SK-N-SH treated with all-trans-retinoic acid at 6 μM for 48 hours (cell line): ENCODE measurements at regions not wholly inside any gene's neighbourhood (a gene's known extent, or its start where the extent isn't known, plus 50 kb on each side); places are given as distances from the start of the nearest gene placed in this dataset.

Source experiments
- ATAC-seq: fragments of 200-7000 bp; cut with Tn5 transposase; 3 replicates; pipeline ENCODE4 v1.9.1; 2020; ENCODE audit warnings: mild to moderate bottlenecking, moderate library complexity
- ARNTL ChIP-seq: fragments of 450-650 bp; formaldehyde crosslinking; IDR thresholded peaks from 2 replicates; pipeline ENCODE4 v1.5.0; 2020; ENCODE audit warnings: low read depth, mild to moderate bottlenecking, moderate library complexity, borderline replicate concordance
- BACH2 ChIP-seq: fragments of 250-450 bp; sonication (Bioruptor Pico); IDR thresholded peaks from 2 replicates; pipeline ENCODE4 v1.9.0; 2021; ENCODE audit warnings: mild to moderate bottlenecking, borderline replicate concordance
- ESRRG ChIP-seq: fragments of 250-450 bp; sonication (Bioruptor Pico); IDR thresholded peaks from 2 replicates; pipeline ENCODE4 v1.6.1; 2021; ENCODE audit warnings: mild to moderate bottlenecking
- GLIS3 ChIP-seq: fragments of 250-450 bp; sonication (Bioruptor Pico); IDR thresholded peaks from 2 replicates; pipeline ENCODE4 v1.5.0; 2020; ENCODE audit warnings: mild to moderate bottlenecking, moderate library complexity
- ISL1 ChIP-seq: fragments of 250-450 bp; sonication (Bioruptor Pico); IDR thresholded peaks from 2 replicates; pipeline ENCODE4 v2.1.2; 2022; ENCODE audit warnings: mild to moderate bottlenecking, moderate library complexity
- OSR1 ChIP-seq: fragments of 250-450 bp; sonication (Bioruptor Pico); IDR thresholded peaks from 2 replicates; pipeline ENCODE4 v1.8.0; 2022; ENCODE audit warnings: moderate library complexity, mild to moderate bottlenecking, inconsistent platforms
- PPARA ChIP-seq: fragments of 250-450 bp; sonication (Bioruptor Pico); IDR thresholded peaks from 2 replicates; pipeline ENCODE4 v1.5.0; 2020; ENCODE audit warnings: mild to moderate bottlenecking, borderline replicate concordance
- RARB ChIP-seq: fragments of 250-450 bp; sonication (Bioruptor Pico); IDR thresholded peaks from 2 replicates; pipeline ENCODE4 v1.8.0; 2021; ENCODE audit warnings: mild to moderate bottlenecking, moderate library complexity
- SNAI2 ChIP-seq: fragments of 250-450 bp; sonication (Bioruptor Pico); IDR thresholded peaks from 2 replicates; pipeline ENCODE4 v1.5.0; 2020; ENCODE audit warnings: mild to moderate bottlenecking, moderate library complexity
- TCF4 ChIP-seq: fragments of 250-450 bp; sonication (Bioruptor Pico); IDR thresholded peaks from 2 replicates; pipeline ENCODE4 v1.8.0; 2021; ENCODE audit warnings: mild to moderate bottlenecking, moderate library complexity, borderline replicate concordance
- TOX ChIP-seq: fragments of 250-450 bp; sonication (Bioruptor Pico); IDR thresholded peaks from 2 replicates; pipeline ENCODE4 v1.8.0; 2021; ENCODE audit warnings: mild to moderate bottlenecking, moderate library complexity, borderline replicate concordance
- ZC3H10 ChIP-seq: fragments of 250-450 bp; sonication (Bioruptor Pico); IDR thresholded peaks from 2 replicates; pipeline ENCODE4 v1.5.1; 2021; ENCODE audit warnings: mild to moderate bottlenecking, moderate library complexity
- ZFP3 ChIP-seq: fragments of 250-450 bp; sonication (Bioruptor Pico); IDR thresholded peaks from 2 replicates; pipeline ENCODE4 v1.5.0; 2020; ENCODE audit warnings: mild to moderate bottlenecking, moderate library complexity
- ZFP30 ChIP-seq: fragments of 450-650 bp; formaldehyde crosslinking; IDR thresholded peaks from 2 replicates; pipeline ENCODE4 v1.5.0; 2022; ENCODE audit warnings: mild to moderate bottlenecking, moderate library complexity
- ZNF8 ChIP-seq: fragments of 450-650 bp; formaldehyde crosslinking; IDR thresholded peaks from 2 replicates; pipeline ENCODE4 v1.5.0; 2020; ENCODE audit warnings: mild to moderate bottlenecking, moderate library complexity
- TF ChIP-seq, protein P1 (sequence below): fragments of 250-450 bp; sonication (Bioruptor Pico); IDR thresholded peaks from 2 replicates; pipeline ENCODE4 v1.5.0; 2020; ENCODE audit warnings: mild to moderate bottlenecking, moderate library complexity
- TF ChIP-seq, protein P2 (sequence below): fragments of 250-450 bp; sonication (Bioruptor Pico); IDR thresholded peaks from 2 replicates; pipeline ENCODE4 v1.8.0; 2020; ENCODE audit warnings: mild to moderate bottlenecking, moderate library complexity, borderline replicate concordance
- TF ChIP-seq, protein P3 (sequence below): fragments of 250-450 bp; sonication (Bioruptor Pico); IDR thresholded peaks from 2 replicates; pipeline ENCODE4 v1.5.1; 2020; ENCODE audit warnings: low read depth, mild to moderate bottlenecking, moderate library complexity
- TF ChIP-seq, protein P4 (sequence below): fragments of 250-450 bp; sonication (Bioruptor Pico); IDR thresholded peaks from 2 replicates; pipeline ENCODE4 v1.8.0; 2021; ENCODE audit warnings: low read depth, mild to moderate bottlenecking, moderate library complexity, borderline replicate concordance

DNA sequence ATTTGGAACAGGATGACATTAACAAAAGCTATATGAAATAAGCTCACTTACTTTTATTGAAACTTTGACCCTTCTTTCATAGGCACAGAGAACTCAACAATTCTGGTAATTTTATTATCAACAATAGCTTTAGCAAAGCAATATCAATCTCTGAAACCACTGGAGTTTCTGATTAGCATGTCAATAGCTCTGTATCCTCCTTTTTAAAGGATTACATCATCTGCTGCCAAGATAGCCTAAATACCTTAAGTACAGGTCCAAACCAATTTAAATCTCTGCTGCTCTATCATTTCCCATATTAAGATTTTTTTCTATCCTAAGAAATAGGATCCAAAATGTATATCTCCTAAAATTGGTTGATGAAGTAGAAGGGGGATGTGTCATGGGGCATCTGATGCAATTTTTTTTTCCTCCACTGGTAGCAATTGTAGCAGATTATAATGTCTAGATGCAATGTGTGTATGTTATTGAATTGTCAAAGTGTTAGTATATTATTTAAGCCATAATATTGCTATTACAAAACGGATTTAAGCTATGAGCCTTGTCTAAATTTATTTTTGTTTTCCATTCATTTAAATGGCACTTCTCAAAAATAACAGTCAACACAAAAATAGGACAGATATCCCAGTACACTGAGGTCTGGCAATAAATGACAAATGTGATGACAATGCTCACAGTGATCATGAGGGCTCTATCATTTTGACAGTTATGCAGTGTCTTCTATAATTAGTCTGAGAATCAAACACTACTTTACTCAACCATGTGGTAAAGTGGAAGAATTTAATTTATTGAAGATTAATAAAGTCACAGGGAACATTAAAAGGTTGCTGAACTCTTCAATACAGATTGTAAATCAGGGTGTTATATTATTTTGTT, 328.4 kb downstream of the CDH7 start:
- no peak for ATAC-seq
- TF ChIP-seq, protein P1, sequence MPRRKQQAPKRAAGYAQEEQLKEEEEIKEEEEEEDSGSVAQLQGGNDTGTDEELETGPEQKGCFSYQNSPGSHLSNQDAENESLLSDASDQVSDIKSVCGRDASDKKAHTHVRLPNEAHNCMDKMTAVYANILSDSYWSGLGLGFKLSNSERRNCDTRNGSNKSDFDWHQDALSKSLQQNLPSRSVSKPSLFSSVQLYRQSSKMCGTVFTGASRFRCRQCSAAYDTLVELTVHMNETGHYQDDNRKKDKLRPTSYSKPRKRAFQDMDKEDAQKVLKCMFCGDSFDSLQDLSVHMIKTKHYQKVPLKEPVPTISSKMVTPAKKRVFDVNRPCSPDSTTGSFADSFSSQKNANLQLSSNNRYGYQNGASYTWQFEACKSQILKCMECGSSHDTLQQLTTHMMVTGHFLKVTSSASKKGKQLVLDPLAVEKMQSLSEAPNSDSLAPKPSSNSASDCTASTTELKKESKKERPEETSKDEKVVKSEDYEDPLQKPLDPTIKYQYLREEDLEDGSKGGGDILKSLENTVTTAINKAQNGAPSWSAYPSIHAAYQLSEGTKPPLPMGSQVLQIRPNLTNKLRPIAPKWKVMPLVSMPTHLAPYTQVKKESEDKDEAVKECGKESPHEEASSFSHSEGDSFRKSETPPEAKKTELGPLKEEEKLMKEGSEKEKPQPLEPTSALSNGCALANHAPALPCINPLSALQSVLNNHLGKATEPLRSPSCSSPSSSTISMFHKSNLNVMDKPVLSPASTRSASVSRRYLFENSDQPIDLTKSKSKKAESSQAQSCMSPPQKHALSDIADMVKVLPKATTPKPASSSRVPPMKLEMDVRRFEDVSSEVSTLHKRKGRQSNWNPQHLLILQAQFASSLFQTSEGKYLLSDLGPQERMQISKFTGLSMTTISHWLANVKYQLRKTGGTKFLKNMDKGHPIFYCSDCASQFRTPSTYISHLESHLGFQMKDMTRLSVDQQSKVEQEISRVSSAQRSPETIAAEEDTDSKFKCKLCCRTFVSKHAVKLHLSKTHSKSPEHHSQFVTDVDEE = no peak
- TF ChIP-seq ZFP30 (no peak), OSR1 (no peak), PPARA (no peak), GLIS3 (CRISPR knock-in tag) (no peak), ESRRG (CRISPR knock-in tag) (no peak)
- TF ChIP-seq, protein P2, sequence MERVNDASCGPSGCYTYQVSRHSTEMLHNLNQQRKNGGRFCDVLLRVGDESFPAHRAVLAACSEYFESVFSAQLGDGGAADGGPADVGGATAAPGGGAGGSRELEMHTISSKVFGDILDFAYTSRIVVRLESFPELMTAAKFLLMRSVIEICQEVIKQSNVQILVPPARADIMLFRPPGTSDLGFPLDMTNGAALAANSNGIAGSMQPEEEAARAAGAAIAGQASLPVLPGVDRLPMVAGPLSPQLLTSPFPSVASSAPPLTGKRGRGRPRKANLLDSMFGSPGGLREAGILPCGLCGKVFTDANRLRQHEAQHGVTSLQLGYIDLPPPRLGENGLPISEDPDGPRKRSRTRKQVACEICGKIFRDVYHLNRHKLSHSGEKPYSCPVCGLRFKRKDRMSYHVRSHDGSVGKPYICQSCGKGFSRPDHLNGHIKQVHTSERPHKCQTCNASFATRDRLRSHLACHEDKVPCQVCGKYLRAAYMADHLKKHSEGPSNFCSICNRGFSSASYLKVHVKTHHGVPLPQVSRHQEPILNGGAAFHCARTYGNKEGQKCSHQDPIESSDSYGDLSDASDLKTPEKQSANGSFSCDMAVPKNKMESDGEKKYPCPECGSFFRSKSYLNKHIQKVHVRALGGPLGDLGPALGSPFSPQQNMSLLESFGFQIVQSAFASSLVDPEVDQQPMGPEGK = no peak
- TF ChIP-seq, protein P3, sequence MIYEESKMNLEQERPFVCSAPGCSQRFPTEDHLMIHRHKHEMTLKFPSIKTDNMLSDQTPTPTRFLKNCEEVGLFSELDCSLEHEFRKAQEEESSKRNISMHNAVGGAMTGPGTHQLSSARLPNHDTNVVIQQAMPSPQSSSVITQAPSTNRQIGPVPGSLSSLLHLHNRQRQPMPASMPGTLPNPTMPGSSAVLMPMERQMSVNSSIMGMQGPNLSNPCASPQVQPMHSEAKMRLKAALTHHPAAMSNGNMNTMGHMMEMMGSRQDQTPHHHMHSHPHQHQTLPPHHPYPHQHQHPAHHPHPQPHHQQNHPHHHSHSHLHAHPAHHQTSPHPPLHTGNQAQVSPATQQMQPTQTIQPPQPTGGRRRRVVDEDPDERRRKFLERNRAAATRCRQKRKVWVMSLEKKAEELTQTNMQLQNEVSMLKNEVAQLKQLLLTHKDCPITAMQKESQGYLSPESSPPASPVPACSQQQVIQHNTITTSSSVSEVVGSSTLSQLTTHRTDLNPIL = no peak

DNA sequence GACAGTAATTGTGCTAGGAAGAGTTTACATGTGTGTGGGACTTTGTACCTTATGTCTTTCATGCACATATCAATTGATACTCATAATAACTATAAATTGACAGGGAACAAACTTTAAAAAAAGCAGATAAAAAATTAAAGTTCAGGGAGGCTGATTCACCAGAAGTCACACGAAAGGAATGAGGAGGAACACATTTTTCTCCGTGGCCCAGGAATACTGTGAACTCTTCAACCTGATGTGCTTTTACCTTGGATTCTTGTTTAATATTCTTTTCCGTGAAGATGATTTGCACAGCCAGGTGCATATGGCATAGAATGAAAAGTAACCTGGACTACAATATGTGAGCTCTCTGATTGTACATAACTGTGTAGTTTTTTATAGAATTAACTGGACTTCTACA, 326.3 kb downstream of the CDH7 start:
- TF ChIP-seq, protein P1 = no peak
- TF ChIP-seq, protein P2 = no peak
- no peak for TF ChIP-seq ESRRG (CRISPR knock-in tag)
- TF ChIP-seq RARB (CRISPR knock-in tag) = no peak
- no peak for TF ChIP-seq ZFP3 (CRISPR knock-in tag)
- no peak for TF ChIP-seq TOX (CRISPR knock-in tag)
- TF ChIP-seq OSR1 = no peak
- TF ChIP-seq GLIS3 (CRISPR knock-in tag) = no peak
- no peak for ATAC-seq

DNA sequence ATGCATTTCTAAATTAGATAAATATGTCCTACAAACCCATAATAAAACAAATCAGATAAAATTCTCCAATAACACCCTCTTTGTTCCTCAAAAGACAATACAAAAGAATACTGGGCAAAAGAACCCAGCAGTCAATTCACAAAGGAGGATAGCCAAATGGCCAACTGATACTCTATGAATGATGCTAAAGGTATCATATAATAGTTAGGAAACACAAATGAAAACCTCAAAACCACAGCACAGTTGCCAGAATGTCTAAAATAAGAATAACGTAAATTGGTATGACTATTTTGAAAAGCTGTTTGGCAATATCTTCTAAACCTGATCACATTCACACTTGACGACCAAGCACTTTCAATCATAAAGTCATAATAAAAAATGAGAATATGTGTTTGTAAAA, 315.4 kb downstream of the CDH7 start:
- no peak for ATAC-seq
- TF ChIP-seq, protein P3 = no peak
- TF ChIP-seq RARB (CRISPR knock-in tag) (no peak), ARNTL (no peak), GLIS3 (CRISPR knock-in tag) (no peak), ZC3H10 (CRISPR knock-in tag) (no peak), TOX (CRISPR knock-in tag) (no peak), ISL1 (no peak), SNAI2 (no peak), TCF4 (no peak), BACH2 (CRISPR knock-in tag) (no peak), OSR1 (no peak), ZNF8 (CRISPR knock-in tag) (no peak)
- TF ChIP-seq, protein P4, sequence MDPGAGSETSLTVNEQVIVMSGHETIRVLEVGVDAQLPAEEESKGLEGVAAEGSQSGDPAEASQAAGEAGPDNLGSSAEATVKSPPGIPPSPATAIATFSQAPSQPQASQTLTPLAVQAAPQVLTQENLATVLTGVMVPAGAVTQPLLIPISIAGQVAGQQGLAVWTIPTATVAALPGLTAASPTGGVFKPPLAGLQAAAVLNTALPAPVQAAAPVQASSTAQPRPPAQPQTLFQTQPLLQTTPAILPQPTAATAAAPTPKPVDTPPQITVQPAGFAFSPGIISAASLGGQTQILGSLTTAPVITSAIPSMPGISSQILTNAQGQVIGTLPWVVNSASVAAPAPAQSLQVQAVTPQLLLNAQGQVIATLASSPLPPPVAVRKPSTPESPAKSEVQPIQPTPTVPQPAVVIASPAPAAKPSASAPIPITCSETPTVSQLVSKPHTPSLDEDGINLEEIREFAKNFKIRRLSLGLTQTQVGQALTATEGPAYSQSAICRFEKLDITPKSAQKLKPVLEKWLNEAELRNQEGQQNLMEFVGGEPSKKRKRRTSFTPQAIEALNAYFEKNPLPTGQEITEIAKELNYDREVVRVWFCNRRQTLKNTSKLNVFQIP (CRISPR knock-in tag) = no peak
- TF ChIP-seq, protein P1 = no peak
